Kidney epithelial cell (primary cell): ENCODE measurements at regions not wholly inside any gene's neighbourhood (a gene's known extent, or its start where the extent isn't known, plus 50 kb on each side); places are given as distances from the start of the nearest gene placed in this dataset.

Source experiments
- DNase-seq: peaks from one replicate; pipeline ENCODE4 v3.0.0-alpha.2; 2010; ENCODE audit warnings: low read depth
- H3K27me3 ChIP-seq: 2 replicates; pipeline ENCODE4 v1.6.0; 2011; ENCODE audit warnings: low read length; ENCODE audit not compliant: control insufficient read depth, insufficient read depth
- H3K36me3 ChIP-seq: 2 replicates; pipeline ENCODE4 v1.5.1; 2011; ENCODE audit warnings: low read length; ENCODE audit not compliant: control insufficient read depth, insufficient read depth
- H3K4me3 ChIP-seq: 2 replicates; pipeline ENCODE4 v1.5.1; 2011; ENCODE audit warnings: low read depth, mild to moderate bottlenecking, control low read depth, low read length
- CTCF ChIP-seq: IDR thresholded peaks from 2 replicates; pipeline ENCODE4 v1.5.1; 2011; ENCODE audit warnings: mild to moderate bottlenecking, moderate library complexity, low read length, control low read depth, inconsistent platforms; ENCODE audit not compliant: insufficient read depth, poor library complexity, severe bottlenecking

GRCh38 chr13:90205081-90205480 is 1142.4 kb upstream of the MIR17HG start:
- H3K4me3 ChIP-seq: no peak overlapping the region
- no peak for DNase-seq
- no peak for TF ChIP-seq CTCF
- H3K36me3 ChIP-seq: no peaks in the 10 kb centered on the region
- no peaks in the 10 kb centered on the region for H3K27me3 ChIP-seq

DNA sequence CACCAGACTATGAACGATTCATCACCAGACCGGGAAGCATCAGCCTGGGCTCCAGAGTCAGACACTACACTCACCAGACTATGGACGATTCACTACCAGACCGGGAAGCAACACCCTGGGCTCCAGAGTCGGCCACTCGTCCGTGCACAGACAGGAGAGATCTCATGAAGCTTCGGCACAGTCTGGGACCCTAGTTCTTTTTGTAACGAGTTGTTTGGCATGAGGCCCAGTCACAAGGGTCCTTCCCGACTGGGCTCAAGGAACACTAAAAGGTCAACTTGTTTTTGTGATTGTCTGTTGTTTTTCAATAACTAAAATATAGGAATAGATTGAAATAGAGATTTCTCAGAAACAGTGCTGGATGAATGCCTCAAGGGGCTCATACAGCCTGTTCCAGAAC is 1141.6 kb upstream of the MIR17HG start:
- TF ChIP-seq CTCF: no peak
- H3K4me3 ChIP-seq: no peak overlapping the region
- no peaks in the 10 kb centered on the region for H3K36me3 ChIP-seq
- H3K27me3 ChIP-seq: no peaks in the 10 kb centered on the region
- DNase-seq: no peak

DNA sequence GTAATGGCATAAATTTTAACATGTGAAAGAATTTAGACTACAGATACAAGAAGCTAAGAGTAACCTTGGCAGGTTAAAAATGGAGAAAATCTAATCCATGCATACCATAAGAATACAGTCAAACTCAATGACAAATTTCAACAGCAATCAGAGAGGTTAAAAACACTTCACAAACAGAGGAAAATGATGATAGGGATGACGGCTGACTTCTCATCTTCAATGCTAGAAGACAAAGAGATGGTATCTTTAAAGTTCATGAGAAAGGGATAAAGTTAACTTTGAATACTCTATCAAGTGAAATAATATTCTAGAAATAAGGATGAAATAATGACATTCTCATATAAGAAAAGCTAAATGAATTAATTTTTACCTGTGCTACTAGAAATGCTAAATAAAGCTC is 1130.2 kb upstream of the MIR17HG start:
- DNase-seq: no peak
- TF ChIP-seq CTCF: no peak
- H3K4me3 ChIP-seq: no peak overlapping the region
- no peaks in the 10 kb centered on the region for H3K27me3 ChIP-seq
- no peaks in the 10 kb centered on the region for H3K36me3 ChIP-seq

DNA sequence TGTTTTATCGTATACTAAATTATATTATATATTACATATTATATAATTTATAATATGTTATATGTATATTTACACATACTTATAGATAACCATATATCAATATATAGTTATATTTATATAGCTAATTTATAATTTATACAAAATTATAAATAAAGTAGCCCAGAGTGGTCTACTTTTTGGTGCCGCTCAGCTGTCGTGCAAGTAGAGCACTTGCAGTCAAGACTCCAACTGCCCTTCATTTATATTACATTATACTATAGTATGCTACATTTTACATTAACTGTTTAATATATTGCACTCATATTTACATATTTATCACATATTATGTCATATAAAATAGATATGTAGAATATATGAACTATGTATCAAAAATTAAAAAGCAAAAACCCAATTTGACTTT is 1124.7 kb upstream of the MIR17HG start:
- no peak for DNase-seq
- no peak for TF ChIP-seq CTCF
- Histone ChIP-seq H3K27me3 (no peaks in the 10 kb centered on the region), H3K36me3 (no peaks in the 10 kb centered on the region), H3K4me3 (no peak overlapping the region)

DNA sequence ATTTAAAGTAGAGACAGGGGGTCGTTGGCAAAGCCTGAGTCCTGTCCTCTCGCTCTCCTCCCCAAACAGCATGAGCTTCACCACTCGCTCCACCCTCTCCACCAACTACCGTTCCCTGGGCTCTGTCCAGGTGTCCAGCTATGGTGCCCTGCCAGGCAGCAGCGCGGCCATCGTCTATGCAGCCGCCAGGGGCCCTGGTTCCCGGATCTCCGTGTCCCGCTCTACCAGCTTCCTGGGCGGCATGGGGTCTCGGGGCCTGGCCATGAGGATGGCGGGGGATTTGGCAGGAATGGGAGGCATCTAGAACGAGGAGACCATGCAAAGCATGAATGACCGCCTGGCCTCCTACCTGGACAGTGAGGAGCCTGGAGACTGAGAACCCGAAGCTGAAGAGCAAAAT is 1117.2 kb upstream of the MIR17HG start:
- H3K4me3 ChIP-seq: no peak overlapping the region
- H3K27me3 ChIP-seq: no peaks in the 10 kb centered on the region
- TF ChIP-seq CTCF: no peak
- no peaks in the 10 kb centered on the region for H3K36me3 ChIP-seq
- no peak for DNase-seq

DNA sequence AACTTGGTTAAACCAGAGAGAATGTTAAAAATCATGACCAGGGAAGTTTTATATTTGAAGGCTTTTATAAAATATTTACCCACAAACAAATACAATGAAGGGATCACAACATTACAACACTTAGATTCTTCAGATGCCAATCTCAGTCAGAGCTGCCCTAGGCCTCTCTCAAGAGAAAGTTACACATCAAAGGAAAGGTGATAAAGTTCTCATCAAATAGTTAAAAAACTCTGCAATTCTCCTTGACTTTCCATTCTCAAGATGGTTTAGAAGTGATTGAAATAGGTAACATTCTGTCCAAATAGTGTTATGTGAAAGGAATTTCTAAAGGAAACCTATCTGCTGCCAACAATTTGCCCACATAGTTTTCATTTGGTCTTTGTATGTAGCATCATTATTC is 1115.2 kb upstream of the MIR17HG start:
- H3K4me3 ChIP-seq: no peak overlapping the region
- no peak for TF ChIP-seq CTCF
- H3K27me3 ChIP-seq: no peaks in the 10 kb centered on the region
- no peaks in the 10 kb centered on the region for H3K36me3 ChIP-seq
- DNase-seq: no peak
